HG02678 (cell line): ENCODE measurements at regions not wholly inside any gene's neighbourhood (a gene's known extent, or its start where the extent isn't known, plus 50 kb on each side); places are given as distances from the start of the nearest gene placed in this dataset.
A peak's percentile ranks its signal among the peaks of the same experiment; 100 is the strongest.

Source experiments
- ATAC-seq: cut with Tn5 transposase; IDR thresholded peaks from one replicate; pipeline ENCODE4 v1.9.1; 2021; ENCODE audit warnings: mild to moderate bottlenecking, moderate library complexity; ENCODE audit not compliant: unreplicated experiment

DNA sequence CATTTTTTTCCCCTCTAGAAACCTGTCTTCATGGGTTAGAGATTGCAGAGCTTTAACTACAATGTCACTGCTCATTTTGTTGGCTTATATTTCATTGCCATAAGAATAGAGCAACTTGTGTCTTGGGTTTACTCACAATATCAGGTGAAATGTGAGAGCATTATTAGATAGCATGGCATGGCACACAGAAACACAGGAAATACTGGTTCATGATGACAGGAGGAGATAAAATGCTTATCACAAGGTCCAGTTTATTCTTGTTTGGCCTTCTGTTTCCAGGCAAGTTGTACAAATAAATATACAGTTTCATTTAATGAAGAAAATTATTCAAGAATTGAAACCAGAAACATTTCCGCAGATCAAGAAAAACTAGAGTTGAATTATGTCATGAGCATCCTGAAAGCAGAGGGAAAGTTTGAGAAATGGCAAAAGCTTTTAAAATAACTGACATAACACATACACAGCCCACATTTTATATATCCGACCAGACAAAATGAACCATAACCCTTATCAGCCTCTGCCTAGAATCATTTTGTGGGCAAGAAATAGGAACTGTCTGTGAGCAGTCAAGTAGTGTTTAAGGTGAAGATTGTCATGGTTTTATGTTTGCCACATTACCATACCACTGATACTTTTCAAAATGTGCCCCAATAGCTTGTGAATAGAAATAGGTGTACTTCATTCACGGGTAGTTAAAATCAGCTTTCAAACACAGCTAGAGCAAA is 297.9 kb upstream of the ARGLU1 start:
- ATAC-seq = no peak

DNA sequence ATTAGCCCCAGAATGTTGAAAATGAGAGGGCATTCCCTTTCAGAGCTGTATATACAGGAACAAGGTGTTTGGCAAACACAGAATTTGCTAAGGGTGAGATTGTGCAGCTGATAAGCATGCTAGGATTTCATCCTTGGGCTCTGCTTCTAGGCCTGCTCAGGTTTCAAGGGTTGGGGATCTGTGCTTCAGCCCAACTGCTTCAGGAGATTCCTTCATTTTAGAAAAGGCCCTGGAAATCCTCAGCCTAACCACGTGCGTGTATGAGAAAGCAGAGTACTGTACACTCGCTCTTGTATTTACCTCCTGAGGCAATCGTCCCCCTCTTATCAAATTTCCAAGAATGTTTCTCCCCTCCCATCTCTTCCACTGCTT is 291.6 kb upstream of the ARGLU1 start:
- ATAC-seq = no peak

DNA sequence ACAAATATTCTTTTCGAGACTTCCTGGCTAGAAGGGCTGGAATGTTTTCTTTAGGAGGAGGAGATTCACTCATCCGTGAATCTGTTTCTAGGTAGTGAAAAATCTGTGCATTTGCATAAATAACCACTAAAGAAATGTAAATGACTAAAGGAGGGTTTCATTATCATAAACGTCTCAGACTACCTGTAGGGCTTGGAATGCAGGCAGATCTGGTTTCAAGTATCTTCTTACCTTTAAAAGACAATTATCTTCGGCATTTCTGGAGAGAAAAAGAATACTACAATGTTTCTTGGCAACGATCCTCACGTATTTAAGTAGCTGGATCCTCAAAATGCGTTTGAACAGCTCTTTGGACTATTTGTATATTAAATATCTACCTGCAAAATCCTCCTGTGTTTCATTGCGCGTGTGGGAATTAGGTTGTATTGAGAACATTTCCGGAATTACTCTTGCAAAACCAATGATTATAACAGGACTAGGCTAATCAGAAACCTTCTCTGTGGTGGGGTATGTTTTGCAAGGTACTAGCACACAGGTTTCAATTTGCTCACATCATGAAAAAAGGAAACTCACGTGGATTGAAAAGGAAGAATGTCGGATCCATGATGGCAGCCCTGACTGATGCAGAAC is 291.1 kb upstream of the ARGLU1 start:
- ATAC-seq = no peak

DNA sequence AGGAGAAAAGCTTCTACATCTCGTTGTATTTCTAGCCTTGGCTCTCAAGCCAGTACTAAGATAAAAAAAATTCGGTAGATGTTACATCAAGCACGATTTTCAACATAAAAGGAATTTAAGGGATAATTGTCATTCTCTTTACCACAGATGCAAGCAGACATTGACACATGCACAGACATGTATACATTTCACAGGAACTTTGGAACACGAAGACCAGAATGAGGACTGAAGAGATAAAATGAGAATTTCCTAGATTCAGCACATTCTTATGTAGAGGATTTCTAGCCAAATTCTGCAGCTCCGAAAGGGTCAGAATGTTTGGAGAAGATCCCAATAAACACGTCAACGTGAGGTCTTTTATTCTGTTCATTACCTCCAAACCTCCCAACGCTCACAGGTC is 284.5 kb upstream of the ARGLU1 start:
- no peak for ATAC-seq

DNA sequence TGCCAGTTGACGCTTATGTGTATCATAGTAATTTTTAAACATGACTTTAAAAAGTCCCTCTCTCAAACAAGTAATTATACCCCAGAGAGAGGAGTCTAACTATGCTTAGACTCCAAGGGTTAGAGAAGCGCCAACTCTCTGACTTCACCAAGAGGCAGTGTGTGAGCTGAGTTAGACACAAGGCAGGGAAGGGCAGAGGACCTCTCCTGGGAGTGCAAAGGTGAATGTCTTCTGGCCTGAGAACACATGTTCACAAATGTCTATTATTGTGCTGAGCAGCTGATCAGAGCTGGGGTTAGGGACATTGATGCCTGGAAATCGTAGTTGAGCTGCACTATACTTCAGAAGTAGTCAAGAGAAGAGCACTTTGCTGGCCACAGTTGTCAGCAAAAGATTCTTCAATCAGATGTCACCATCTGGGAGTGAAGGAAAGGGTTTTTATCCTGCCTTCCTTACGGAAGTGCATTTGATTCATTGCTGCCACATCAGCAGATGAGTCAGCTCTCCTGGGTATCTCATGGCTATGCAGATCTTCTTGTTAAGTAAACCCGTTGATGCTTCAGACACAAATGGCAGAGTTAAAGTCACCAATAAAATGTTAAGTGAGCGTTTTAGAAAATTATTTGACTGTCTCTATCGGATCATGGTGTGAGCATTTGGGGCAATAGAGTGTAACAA is 283.2 kb upstream of the ARGLU1 start:
- no peak for ATAC-seq

DNA sequence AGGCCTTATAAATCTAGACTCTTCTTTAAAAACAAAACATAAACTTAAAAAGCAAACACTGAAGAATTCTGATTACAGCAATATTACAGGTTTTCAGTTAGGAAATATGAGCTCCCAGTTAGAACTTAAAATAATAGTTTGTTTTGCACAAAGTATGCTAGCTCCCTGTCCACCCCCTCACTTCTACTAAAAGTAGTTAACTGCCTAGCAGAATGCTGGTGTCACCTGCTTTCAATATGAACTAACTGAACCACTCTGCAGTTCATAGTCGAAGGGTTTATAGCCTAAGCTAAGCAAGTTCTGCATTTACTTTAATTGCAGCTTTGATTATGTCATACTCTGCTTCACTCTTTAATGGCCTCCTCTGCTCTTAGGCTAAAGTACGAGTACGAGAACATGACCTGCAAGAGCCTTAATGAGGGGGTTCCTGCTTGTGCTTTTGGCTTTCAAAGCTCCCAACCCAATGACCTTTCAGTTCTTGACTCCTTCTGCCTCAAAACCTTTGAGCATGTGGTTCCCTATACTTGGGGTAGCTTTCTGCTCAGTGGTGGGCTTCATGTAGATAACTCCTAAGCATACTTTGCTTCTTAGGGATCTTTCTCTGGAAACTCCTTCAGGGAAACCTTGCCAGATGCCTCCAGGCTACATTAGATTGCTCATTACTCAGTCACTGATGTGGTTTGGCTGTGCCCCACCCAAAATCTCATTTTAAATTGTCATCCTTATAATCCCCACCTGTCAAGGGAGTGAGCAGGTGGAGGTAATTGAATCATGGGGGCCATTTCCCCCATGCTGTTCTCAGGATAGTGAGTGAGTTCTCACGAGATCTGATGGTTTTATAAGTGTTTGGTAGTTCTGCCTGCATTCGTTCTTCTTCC is 278.9 kb upstream of the ARGLU1 start:
- ATAC-seq = no peak

DNA sequence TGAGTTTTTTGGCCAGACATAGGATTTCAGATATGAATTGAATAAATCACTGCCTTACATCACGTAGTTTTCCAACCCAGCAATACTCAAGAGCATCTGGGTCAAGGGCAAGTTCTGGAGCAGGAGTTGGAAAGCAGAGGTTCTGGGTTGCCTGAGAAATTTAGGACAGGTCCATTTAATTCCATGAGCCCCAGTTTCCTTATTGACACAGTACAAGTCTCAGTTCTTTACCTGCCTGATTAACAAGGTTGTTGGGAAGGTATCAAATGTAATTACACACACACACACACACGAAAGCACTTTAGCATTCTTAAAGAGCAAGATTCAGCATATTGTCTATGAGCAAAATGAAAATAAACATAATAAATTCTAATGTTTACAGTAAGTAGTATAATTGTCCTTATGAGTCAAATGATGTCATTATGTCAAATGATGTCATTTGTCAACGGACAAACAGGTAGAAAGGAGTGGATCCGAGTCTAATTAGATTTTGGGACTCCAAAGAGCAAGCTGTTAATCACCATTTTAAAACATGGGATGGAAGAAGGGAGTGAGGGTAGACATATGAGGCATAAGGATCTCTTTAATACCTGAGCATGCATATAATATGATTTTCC is 268.4 kb upstream of the ARGLU1 start:
- no peak for ATAC-seq

DNA sequence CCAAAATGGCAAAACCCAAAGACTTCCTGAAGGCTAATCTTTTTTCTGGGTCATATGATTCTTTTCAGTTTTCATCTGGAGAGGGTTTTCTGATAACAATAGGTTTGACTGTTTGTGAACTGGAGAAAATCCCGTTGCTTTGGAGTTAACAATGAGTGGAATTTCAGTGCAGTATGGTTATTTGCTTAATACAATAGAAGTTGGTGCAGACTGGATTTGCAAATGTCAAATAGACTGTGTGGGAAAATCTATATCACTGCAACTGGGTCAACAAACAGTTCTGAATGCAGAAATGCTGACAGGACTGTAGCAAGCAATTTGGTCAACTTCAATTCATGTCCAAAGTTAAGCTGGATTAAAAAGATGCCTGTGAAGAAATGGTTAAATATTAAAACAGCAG is 267.5 kb upstream of the ARGLU1 start:
- no peak for ATAC-seq

DNA sequence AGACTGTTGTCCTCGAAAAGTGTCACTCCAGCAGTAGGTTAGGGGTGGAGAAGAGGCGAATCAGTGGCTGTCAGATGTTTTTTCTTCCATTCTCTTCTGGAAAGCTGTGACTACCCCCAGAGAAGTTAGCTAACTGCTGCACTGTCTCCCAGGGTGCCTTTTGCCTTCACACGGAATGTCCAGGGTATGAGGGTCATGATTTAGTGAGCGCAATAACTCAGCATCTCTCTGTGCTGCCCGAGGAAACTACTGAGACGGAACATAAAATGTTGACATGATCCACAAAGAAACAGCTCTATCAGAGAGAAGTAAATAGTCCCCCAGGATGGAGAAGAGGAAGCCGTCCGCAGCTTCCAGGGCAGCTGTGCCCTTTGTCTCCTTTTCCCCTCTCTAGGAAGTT is 254.0 kb upstream of the ARGLU1 start:
- ATAC-seq = no peak

DNA sequence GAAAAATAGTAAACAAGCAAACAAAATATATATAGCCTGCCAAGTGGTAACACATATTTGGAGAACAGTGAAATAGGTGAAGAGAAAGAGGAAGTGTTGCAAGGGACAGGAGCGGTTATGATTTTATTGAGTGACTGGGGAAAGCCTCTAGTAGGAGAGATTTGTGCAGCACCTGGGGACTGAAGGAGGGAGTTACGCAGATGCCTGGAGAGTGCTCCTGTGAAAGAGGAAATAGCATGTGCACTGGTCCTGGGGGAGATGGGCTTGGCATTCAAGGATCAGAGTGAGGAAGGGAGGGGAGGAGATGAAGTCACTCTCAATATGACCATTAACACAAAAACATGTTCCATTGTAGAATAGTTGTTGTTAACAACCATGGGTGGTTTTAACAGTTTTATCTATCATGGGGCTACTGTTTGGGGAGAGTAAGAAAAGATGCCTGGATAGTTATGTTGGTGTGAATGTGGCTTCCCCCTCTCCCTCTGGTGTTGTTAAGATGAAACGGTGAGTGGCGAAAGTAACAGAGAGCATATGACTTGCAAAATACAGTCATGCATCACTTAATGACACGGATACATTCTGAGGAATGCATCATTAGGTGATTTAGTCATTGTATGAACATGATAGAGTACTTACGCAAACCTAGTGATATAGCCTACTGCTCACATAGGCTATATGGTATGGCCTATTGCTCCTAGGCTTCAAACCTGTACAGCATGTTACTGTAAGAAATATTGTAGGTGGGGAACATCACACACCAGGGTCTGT is 251.7 kb upstream of the ARGLU1 start:
- ATAC-seq = no peak

DNA sequence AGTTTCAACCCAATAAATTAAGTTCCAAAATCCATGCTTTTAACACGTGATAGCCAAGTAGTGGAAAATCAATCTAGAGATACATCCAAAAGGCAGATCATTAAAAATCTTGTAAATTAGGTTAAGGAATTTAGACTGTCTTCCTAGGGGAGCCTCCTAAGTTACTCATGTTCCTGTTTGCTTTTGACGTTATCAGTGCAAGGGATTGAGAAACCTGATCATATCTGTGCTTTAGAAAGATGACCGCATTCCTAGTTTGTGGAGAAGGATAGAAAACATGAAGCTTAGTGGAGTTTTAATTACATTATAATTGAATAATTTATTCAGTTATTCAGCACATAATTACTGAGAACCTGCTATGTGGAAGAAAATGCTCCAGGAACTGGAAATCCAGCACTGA is 251.0 kb upstream of the ARGLU1 start:
- ATAC-seq = no peak

DNA sequence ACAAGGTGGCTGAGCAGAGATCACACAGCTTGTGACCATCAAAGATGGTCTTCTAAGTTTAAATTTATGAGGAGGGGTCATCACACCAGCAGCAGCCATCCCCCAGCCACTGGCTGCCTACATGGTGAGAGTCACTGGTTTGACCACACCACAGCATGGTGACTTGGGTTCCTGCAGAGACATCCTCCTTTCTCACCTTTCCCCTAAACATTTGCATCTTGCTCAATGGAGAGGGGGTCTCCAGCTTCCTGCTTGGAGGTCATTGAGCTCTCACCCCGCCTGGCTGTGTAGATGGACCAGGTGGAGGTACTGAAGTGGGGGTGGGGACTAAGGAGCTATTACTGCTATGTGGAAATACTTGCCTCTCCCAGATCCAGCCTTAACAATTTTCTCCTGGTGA is 247.6 kb upstream of the ARGLU1 start:
- no peak for ATAC-seq

DNA sequence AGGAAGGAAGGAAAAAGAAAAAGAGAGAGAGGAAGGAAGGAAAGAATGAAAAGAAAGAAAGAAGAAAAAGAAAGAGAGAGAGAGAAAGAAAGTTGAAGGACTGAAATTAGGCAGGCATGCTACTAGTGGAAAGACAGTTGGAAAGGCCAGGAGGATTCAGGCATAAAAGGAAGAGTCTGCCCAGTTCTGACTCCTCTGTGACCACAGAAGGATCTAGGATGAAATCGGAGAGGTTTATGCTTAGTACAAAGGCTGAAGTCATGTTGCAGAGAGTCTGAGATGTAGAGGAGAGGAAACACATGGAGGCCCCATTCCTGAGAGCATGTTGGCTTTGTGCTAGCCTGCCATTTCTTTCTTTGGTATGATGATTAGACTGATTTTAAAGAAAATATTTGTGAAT is 246.5 kb upstream of the ARGLU1 start:
- no peak for ATAC-seq

DNA sequence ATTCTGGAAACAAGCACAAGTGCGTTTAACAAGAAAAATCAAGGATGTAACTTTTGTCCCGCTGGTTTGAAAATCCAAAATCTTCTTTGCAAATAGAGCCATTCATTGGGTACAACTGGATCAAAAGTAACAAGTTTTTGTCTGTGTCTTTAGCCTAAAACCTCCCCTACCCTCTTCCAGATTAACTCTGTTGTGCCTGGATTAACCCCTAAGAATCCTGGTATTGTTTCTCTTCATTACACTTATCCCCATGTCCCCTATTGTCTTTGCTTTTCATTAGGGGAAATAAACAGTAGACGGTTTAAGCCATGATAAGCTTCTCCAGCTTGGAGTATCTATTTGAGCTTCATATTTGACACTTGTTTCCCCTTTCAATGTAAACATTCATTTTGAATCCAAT is 242.1 kb upstream of the ARGLU1 start:
- no peak for ATAC-seq

DNA sequence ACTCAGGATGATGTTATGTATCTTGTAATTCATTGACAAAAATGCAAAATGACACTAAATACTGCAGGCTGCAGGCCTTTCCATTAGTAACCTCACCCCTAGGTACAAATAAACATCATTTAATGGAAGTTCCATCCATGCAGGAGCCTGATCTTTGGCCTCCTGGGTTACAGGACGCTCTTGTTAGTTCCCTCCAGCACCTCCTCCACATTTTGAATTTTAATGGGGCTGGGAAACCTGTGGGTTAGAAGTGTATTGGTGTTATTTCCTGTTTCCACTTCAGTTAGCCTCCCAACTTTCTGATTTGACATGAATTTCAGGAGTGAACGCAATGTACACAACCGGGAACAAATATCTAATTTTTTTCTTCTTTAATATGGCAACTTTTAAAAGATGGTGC is 237.1 kb upstream of the ARGLU1 start:
- no peak for ATAC-seq

DNA sequence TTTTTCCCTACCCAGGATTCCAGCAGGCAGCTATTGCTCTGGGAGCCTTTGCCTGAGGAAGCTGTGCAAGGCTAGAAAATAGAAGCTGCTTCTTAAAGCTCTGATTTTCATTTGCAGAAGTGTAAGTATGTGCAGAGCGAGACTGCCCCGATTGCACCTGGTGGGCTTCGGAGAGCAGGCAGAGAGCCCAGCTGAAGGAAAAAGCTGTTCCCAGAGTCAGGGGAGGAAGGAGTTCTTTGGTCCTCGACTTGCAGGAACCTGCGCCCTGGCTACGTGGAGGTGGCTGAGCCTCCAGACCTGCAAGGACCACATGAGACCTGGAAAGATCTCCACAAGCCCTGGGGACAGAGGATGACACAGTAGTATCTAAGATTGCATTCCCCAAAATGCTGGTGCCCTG is 235.0 kb upstream of the ARGLU1 start:
- ATAC-seq = no peak

DNA sequence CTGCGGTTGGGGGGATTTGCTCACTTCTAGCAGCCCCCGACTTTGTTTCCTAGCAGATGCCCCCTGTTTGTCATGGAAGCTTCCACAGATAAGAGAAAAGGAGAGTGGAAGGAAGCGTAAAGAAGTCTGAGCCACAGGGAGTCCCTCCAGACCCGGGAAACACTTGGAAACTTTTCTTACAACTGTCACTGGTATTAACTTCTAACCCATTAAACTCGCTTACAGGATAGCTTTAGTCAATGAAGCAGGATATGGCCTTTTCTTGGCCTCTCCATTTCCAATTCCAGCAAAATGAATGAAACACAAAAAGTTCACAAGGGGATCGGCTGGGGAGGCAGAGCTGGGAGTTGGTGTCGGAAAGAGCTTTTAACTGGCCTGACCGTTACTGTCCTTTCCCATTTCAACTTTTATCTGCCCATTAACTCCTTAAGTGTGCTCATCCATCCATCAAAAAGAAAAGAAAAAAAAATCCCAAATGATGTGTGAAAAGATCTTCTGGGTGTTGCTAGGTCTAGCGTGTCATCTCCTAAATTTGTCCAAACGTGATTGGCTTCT is 231.9 kb upstream of the ARGLU1 start:
- ATAC-seq = no peak

DNA sequence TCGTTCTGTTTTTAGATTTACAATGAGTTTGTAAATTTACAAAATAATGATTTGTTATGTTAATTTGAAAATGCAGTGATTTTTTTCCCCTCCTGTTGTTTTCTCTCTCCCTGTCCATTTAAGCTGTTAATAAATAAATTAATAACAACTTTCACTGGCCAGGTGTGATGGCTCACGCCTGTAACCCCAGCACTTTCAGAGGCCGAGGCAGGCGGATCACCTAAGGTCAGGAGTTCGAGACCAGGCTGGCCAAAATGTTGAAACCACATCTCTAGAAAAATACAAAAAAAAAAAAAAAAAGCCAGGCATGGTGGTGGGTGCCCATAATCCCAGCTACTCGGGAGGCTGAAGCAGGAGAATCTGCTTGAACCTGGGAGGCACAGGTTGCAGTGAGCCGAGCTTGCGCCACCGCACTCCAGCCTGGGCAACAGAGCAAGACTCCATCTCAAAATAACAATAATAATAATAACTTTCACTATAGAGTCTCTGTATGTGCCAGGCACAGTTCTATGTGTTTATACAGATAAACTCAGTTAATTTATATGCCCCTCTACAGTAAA is 229.2 kb upstream of the ARGLU1 start:
- ATAC-seq = no peak

DNA sequence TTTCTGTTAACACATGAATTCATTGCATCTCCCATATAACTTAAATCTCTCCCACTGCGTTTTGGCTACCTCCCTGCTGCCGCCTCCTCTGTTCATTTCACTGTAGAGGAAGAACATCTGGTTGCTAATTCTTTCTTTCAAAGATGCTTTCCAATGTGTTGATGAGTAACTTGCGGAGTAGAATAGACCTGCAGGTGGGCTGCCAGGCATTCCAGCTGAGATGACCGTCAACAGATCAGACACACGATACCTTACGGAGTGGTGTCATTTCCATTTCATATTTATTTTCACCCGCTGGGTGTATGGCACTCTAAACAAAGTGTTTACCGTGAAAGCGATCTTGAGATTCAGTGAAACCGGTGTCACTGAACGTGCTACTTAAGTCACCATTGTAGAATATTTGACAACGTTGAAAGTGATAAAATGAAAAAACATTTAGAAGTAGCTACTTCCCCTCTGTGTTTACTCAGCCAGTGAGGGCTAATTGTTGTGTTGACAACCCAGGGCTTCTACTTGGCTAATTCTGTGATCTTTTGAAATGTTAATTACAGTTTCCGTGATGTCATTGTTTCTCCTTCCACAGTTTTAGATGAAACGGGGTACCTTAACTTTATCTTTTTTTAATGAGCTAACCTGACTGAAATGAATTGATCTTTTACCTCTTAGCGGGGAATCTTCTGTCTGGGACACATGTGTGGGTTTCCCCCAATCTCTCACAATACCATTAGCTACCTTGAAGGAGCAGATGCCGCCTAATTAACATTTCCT is 228.5 kb upstream of the ARGLU1 start:
- peak; percentile 45 for ATAC-seq
